ENCODE measurements at regions not wholly inside any gene's neighbourhood (a gene's known extent, or its start where the extent isn't known, plus 50 kb on each side); places are given as distances from the start of the nearest gene placed in this dataset.

GRCh38 chr5:142491270-142491669, 166.4 kb upstream of the SPRY4 start:
- no peak for TF ChIP-seq MAX (IDR thresholded peaks at IDR 0.05)
- no peak for TF ChIP-seq YY1 (IDR thresholded peaks at IDR 0.05; ENCODE audit: low read depth)
- no peak for TF ChIP-seq RAD21 (IDR thresholded peaks at IDR 0.05; ENCODE audit: low read depth)
- no peak for TF ChIP-seq FOXM1 (IDR thresholded peaks at IDR 0.05; ENCODE audit: borderline replicate concordance, low read depth)
- no peak for TF ChIP-seq REST (IDR thresholded peaks at IDR 0.05; ENCODE audit: low read depth)
- TF ChIP-seq EP300 (IDR thresholded peaks at IDR 0.05; ENCODE audit: borderline replicate concordance): no peak
- no peak for TF ChIP-seq ZBTB7A (IDR thresholded peaks at IDR 0.05; ENCODE audit: low read depth)

- TF ChIP-seq RAD21 (IDR thresholded peaks at IDR 0.05; ENCODE audit: low read depth): no peak
- TF ChIP-seq EGR1 (IDR thresholded peaks at IDR 0.05): no peak
- no peak for TF ChIP-seq ZBTB7A (IDR thresholded peaks at IDR 0.05; ENCODE audit: low read depth)
- no peak for TF ChIP-seq CEBPB (IDR thresholded peaks at IDR 0.05)
- no peak for TF ChIP-seq CREB1 (IDR thresholded peaks at IDR 0.05; ENCODE audit: low read depth)
- no peak for TF ChIP-seq TCF12 (IDR thresholded peaks at IDR 0.05; ENCODE audit: low read depth)
- no peak for TF ChIP-seq TAF1 (IDR thresholded peaks at IDR 0.05; ENCODE audit: low read depth)
- no peak for TF ChIP-seq MAX (IDR thresholded peaks at IDR 0.05)
- TF ChIP-seq TEAD4 (IDR thresholded peaks at IDR 0.05): no peak
- TF ChIP-seq USF1 (IDR thresholded peaks at IDR 0.05): no peak
- TF ChIP-seq REST (IDR thresholded peaks at IDR 0.05; ENCODE audit: low read depth): no peak
- no peak for TF ChIP-seq NFIC (IDR thresholded peaks at IDR 0.05)
- TF ChIP-seq FOXM1 (IDR thresholded peaks at IDR 0.05; ENCODE audit: borderline replicate concordance, low read depth): no peak
- no peak for TF ChIP-seq YY1 (IDR thresholded peaks at IDR 0.05; ENCODE audit: low read depth)
- no peak for TF ChIP-seq EP300 (IDR thresholded peaks at IDR 0.05; ENCODE audit: borderline replicate concordance)
These were observed 161.8 kb upstream of the SPRY4 start for GRCh38 chr5:142486581-142486980.

GRCh38 chr5:142486020-142486419, 161.2 kb upstream of the SPRY4 start:
- TF ChIP-seq MAX (IDR thresholded peaks at IDR 0.05) (no peak), TCF12 (IDR thresholded peaks at IDR 0.05; ENCODE audit: low read depth) (no peak), EGR1 (IDR thresholded peaks at IDR 0.05) (no peak), TAF1 (IDR thresholded peaks at IDR 0.05; ENCODE audit: low read depth) (no peak), TEAD4 (IDR thresholded peaks at IDR 0.05) (no peak), CEBPB (IDR thresholded peaks at IDR 0.05) (no peak), FOXM1 (IDR thresholded peaks at IDR 0.05; ENCODE audit: borderline replicate concordance, low read depth) (no peak), NFIC (IDR thresholded peaks at IDR 0.05) (no peak)

GRCh38 chr5:142484821-142485387, 160.1 kb upstream of the SPRY4 start:
- TF ChIP-seq USF1 (IDR thresholded peaks at IDR 0.05) (no peak), RAD21 (IDR thresholded peaks at IDR 0.05; ENCODE audit: low read depth) (no peak), EP300 (IDR thresholded peaks at IDR 0.05; ENCODE audit: borderline replicate concordance) (no peak), TAF1 (IDR thresholded peaks at IDR 0.05; ENCODE audit: low read depth) (no peak), CREB1 (IDR thresholded peaks at IDR 0.05; ENCODE audit: low read depth) (no peak)

GRCh38 chr5:142482207-142482606, 157.4 kb upstream of the SPRY4 start:
- TF ChIP-seq CEBPB (IDR thresholded peaks at IDR 0.05): no peak

- no peak for TF ChIP-seq EP300 (IDR thresholded peaks at IDR 0.05; ENCODE audit: borderline replicate concordance)
- no peak for TF ChIP-seq CEBPB (IDR thresholded peaks at IDR 0.05)
These were observed 156.6 kb upstream of the SPRY4 start for GRCh38 chr5:142481410-142481809.
